IMR-90 (cell line): ENCODE measurements at regions not wholly inside any gene's neighbourhood (a gene's known extent, or its start where the extent isn't known, plus 50 kb on each side); places are given as distances from the start of the nearest gene placed in this dataset.

Source experiments
- ATAC-seq: fragments of 200-7000 bp; cut with Tn5 transposase; 2 replicates; pipeline ENCODE4 v1.9.1; 2020; ENCODE audit warnings: low read depth, mild to moderate bottlenecking, moderate library complexity
- BruUV-seq: library from RNA; stranded (reverse); fragments of 400-500 nt; replicated peaks from 2 replicates; lab custom pipeline; 2021; lab: Mats Ljungman, UMichigan
- CTCF ChIA-PET: fragments of 300-600 bp; formaldehyde crosslinking; extraction: SDS; loops from one replicate; lab custom pipeline; 2021; ENCODE audit warnings: antibody characterized with exemption; lab: Yijun Ruan, JAX
- POLR2A ChIA-PET: fragments of 300-600 bp; sonication (Branson Sonifier 250); formaldehyde crosslinking; loops from one replicate; lab custom pipeline; 2022; ENCODE audit warnings: antibody characterized with exemption; ENCODE audit not compliant: unreplicated experiment; lab: Charles Lee
- DNase-seq: peaks from one replicate; pipeline ENCODE4 v3.0.0; 2013
- H2AFZ ChIP-seq: replicated peaks from 2 replicates; pipeline ENCODE3; 2013; ENCODE audit warnings: low read length, mild to moderate bottlenecking; ENCODE audit not compliant: poor library complexity
- H2AK5ac ChIP-seq: 2 replicates; pipeline ENCODE4 v1.6.1; 2013; ENCODE audit warnings: low read depth, low read length, inconsistent platforms
- H2AK9ac ChIP-seq: replicated peaks from 2 replicates; pipeline ENCODE3; 2013; ENCODE audit warnings: mild to moderate bottlenecking, low read depth, low read length, moderate library complexity; ENCODE audit not compliant: poor library complexity
- H2BK120ac ChIP-seq: 2 replicates; pipeline ENCODE4 v1.6.1; 2013; ENCODE audit warnings: low read depth, low read length, inconsistent platforms
- H2BK15ac ChIP-seq: 3 replicates; pipeline ENCODE4 v1.6.1; 2013; ENCODE audit warnings: low read depth, low read length, inconsistent platforms
- H2BK20ac ChIP-seq: 2 replicates; pipeline ENCODE4 v1.6.1; 2013; ENCODE audit warnings: low read depth, mild to moderate bottlenecking, inconsistent platforms, low read length, moderate library complexity
- H2BK5ac ChIP-seq: 2 replicates; pipeline ENCODE4 v1.6.1; 2013; ENCODE audit warnings: mild to moderate bottlenecking, low read depth, low read length, inconsistent platforms; ENCODE audit not compliant: poor library complexity, severe bottlenecking
- H3K14ac ChIP-seq: replicated peaks from 2 replicates; pipeline ENCODE4 v1.6.1; 2013; ENCODE audit warnings: low read depth, low read length, inconsistent platforms
- H3K18ac ChIP-seq: 2 replicates; pipeline ENCODE4 v1.6.1; 2013; ENCODE audit warnings: low read depth, low read length, control low read depth
- H3K23ac ChIP-seq: 2 replicates; pipeline ENCODE4 v1.6.1; 2013; ENCODE audit warnings: low read depth, low read length, inconsistent platforms
- H3K27ac ChIP-seq: 2 replicates; pipeline ENCODE4 v1.5.1; 2013; ENCODE audit warnings: mild to moderate bottlenecking, control low read depth, low read length; ENCODE audit not compliant: insufficient read depth
- H3K27me3 ChIP-seq: 2 replicates; pipeline ENCODE4 v1.6.1; 2013; ENCODE audit warnings: low read length; ENCODE audit not compliant: control insufficient read depth, insufficient read depth
- H3K36me3 ChIP-seq: 2 replicates; pipeline ENCODE4 v1.6.1; 2013; ENCODE audit warnings: low read length, mixed read lengths; ENCODE audit not compliant: control insufficient read depth, insufficient read depth
- H3K4ac ChIP-seq: 2 replicates; pipeline ENCODE4 v1.6.1; 2013; ENCODE audit warnings: low read depth, low read length, inconsistent platforms
- H3K4me1 ChIP-seq: 2 replicates; pipeline ENCODE4 v1.6.1; 2013; ENCODE audit warnings: low read length, mixed read lengths; ENCODE audit not compliant: control insufficient read depth, insufficient read depth
- H3K4me2 ChIP-seq: 2 replicates; pipeline ENCODE4 v1.6.1; 2013; ENCODE audit warnings: low read depth, mild to moderate bottlenecking, control low read depth, low read length, moderate library complexity
- H3K4me3 ChIP-seq: 2 replicates; pipeline ENCODE4 v1.5.1; 2013; ENCODE audit warnings: low read depth, mild to moderate bottlenecking, control low read depth, low read length, moderate library complexity; ENCODE audit not compliant: insufficient read depth
- H3K56ac ChIP-seq: 2 replicates; pipeline ENCODE4 v1.6.1; 2013; ENCODE audit warnings: low read length, inconsistent platforms; ENCODE audit not compliant: insufficient read depth; ENCODE audit errors: extremely low read depth
- H3K79me1 ChIP-seq, 2 experiments: 2 replicates each; pipeline ENCODE4 v1.6.1; 2013; ENCODE audit warnings: low read length in 2 of 2, inconsistent platforms in 1 of 2, low read depth in 1 of 2
- H3K9ac ChIP-seq: 2 replicates; pipeline ENCODE4 v1.6.1; 2013; ENCODE audit warnings: low read depth, low read length, control low read depth
- H3K9me1 ChIP-seq: 2 replicates; pipeline ENCODE4 v1.6.1; 2013; ENCODE audit warnings: low read length, inconsistent platforms; ENCODE audit not compliant: insufficient read depth
- H3K9me3 ChIP-seq: 2 replicates; pipeline ENCODE4 v1.6.1; 2013; ENCODE audit warnings: low read length; ENCODE audit not compliant: control insufficient read depth, insufficient read depth
- H4K20me1 ChIP-seq: 2 replicates; pipeline ENCODE4 v1.6.1; 2013; ENCODE audit warnings: low read length, inconsistent platforms; ENCODE audit not compliant: insufficient read depth
- H4K5ac ChIP-seq: 2 replicates; pipeline ENCODE4 v1.6.1; 2013; ENCODE audit warnings: mild to moderate bottlenecking, low read depth, low read length, control low read depth
- H4K8ac ChIP-seq, 2 experiments: 2 replicates each; pipeline ENCODE4 v1.6.1; 2013; ENCODE audit warnings: low read depth in 2 of 2, low read length in 2 of 2, control low read depth in 1 of 2, inconsistent platforms in 1 of 2
- H4K91ac ChIP-seq: 2 replicates; pipeline ENCODE4 v1.6.1; 2013; ENCODE audit warnings: low read depth, low read length, inconsistent platforms; ENCODE audit not compliant: insufficient read depth
- BHLHE40 ChIP-seq: fragments of 150-350 bp; IDR thresholded peaks from 2 replicates; pipeline ENCODE4 v1.6.1; 2016; ENCODE audit warnings: mild to moderate bottlenecking, low read depth, low read length
- CEBPB ChIP-seq: IDR thresholded peaks from 2 replicates; pipeline ENCODE4 v1.6.1; 2012; ENCODE audit warnings: low read depth, low read length, improper control_type of control experiment
- CHD1 ChIP-seq: IDR thresholded peaks from 2 replicates; pipeline ENCODE4 v1.6.1; 2012; ENCODE audit warnings: low read depth, low read length, improper control_type of control experiment
- ELK1 ChIP-seq: fragments of 150-350 bp; IDR thresholded peaks from 2 replicates; pipeline ENCODE4 v1.6.1; 2016; ENCODE audit warnings: low read depth, mild to moderate bottlenecking, low read length, moderate library complexity, borderline replicate concordance
- FOS ChIP-seq: fragments of 150-350 bp; IDR thresholded peaks from 2 replicates; pipeline ENCODE4 v1.6.1; 2016; ENCODE audit warnings: low read depth, low read length
- MAFK ChIP-seq: IDR thresholded peaks from 2 replicates; pipeline ENCODE4 v1.6.1; 2012; ENCODE audit warnings: low read depth, low read length, improper control_type of control experiment
- MAZ ChIP-seq: IDR thresholded peaks from 2 replicates; pipeline ENCODE4 v1.6.1; 2012; ENCODE audit warnings: low read depth, mild to moderate bottlenecking, low read length, improper control_type of control experiment, moderate library complexity, borderline replicate concordance
- MXI1 ChIP-seq: IDR thresholded peaks from 2 replicates; pipeline ENCODE4 v1.6.1; 2012; ENCODE audit warnings: low read depth, mild to moderate bottlenecking, low read length, moderate library complexity, borderline replicate concordance
- NFE2L2 ChIP-seq: fragments of 150-350 bp; IDR thresholded peaks from 2 replicates; pipeline ENCODE4 v1.6.1; 2016; ENCODE audit warnings: low read depth, mild to moderate bottlenecking, low read length
- POLR2A ChIP-seq: IDR thresholded peaks from 2 replicates; pipeline ENCODE4 v1.6.1; 2012; ENCODE audit warnings: mild to moderate bottlenecking, low read depth, low read length
- RAD21 ChIP-seq: IDR thresholded peaks from 2 replicates; pipeline ENCODE4 v1.6.1; 2012; ENCODE audit warnings: low read length, improper control_type of control experiment
- RCOR1 ChIP-seq: IDR thresholded peaks from 2 replicates; pipeline ENCODE4 v1.6.1; 2012; ENCODE audit warnings: mild to moderate bottlenecking, low read length, improper control_type of control experiment; ENCODE audit not compliant: insufficient replicate concordance
- RFX5 ChIP-seq: IDR thresholded peaks from 2 replicates; pipeline ENCODE4 v1.8.0; 2012; ENCODE audit warnings: low read depth, mild to moderate bottlenecking, low read length, moderate library complexity
- SMC3 ChIP-seq: fragments of 150-350 bp; IDR thresholded peaks from 2 replicates; pipeline ENCODE4 v1.6.1; 2016; ENCODE audit warnings: low read depth, mild to moderate bottlenecking, antibody characterized with exemption, low read length, moderate library complexity
- WGBS, 2 experiments: methylation state at CpG; one replicate each; pipeline versions ENCODE4 v1.1.5 to v1.1.7; 2013; ENCODE audit warnings: missing lambda C conversion rate in 2 of 2; ENCODE audit not compliant: insufficient read length in 1 of 2; ENCODE audit errors: extremely low coverage in 2 of 2; 5-methylcytosine and 5-hydroxymethylcytosine counted together
- dilution Hi-C: fragments of 300-500 bp; cut with HindIII; formaldehyde crosslinking; loops from one replicate; pipeline ENCODE4 v1.14.3; 2018; ENCODE audit warnings: low sequenced_read_pairs; ENCODE audit not compliant: unreplicated experiment
- in situ Hi-C: fragments of 300-500 bp; cut with MboI; formaldehyde crosslinking; loops from 3 replicates; pipeline ENCODE4 v1.14.3; 2019; ENCODE audit warnings: low sequenced_read_pairs, inconsistent platforms, mixed read lengths
- intact Hi-C: fragments of 100-400 bp; cut with micrococcal nuclease; formaldehyde crosslinking; loops from 2 replicates; pipeline ENCODE4 v1.10.0; 2022
- TF ChIP-seq, protein P1 (sequence below): conservative IDR thresholded peaks from 2 replicates; pipeline ENCODE4 v1.5.1; 2012; ENCODE audit warnings: mild to moderate bottlenecking, low read depth, low read length, improper control_type of control experiment
- TF ChIP-seq, protein P2 (sequence below): fragments of 150-350 bp; IDR thresholded peaks from 2 replicates; pipeline ENCODE4 v1.6.1; 2017; ENCODE audit warnings: mild to moderate bottlenecking, antibody characterized with exemption, low read length, low read depth

DNA sequence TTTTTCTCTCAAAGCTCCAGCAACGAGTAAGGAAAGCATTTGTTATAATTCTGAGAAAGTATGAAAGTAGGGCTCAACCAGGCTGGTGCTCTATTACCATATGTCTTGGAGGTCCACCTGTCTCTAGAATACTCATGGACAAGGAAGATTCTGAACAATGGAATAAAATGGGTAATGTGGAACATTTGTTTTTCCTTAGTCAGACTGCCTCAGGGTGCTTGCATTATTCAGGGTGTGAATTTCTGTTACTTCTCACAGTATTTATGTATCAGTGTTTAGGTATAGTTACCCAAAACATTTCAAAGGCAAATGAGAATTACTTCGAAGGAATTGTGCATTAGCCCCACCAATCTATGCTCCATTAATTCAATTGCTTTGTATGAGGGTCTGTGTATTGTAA is 586.2 kb upstream of the CITED2 start:
- no peak for ATAC-seq
- Histone ChIP-seq H3K9ac (no peak overlapping the region), H3K14ac (no peak overlapping the region), H2BK5ac (no peak overlapping the region), H3K4me2 (no peak overlapping the region), H3K4me1 (peaks cover 3% of the 10 kb centered on the region), H3K36me3 (no peaks in the 10 kb centered on the region), H4K5ac (no peak overlapping the region), H2AFZ (no peak overlapping the region), H2BK120ac (no peak overlapping the region), H3K56ac (no peak overlapping the region), H4K91ac (no peak overlapping the region), H3K4ac (no peak overlapping the region), H3K27me3 (no peaks in the 10 kb centered on the region), H2BK15ac (no peak overlapping the region), H2BK20ac (no peak overlapping the region), H3K9me1 (no peaks in the 10 kb centered on the region), H4K20me1 (no peaks in the 10 kb centered on the region), H3K23ac (no peak overlapping the region), H3K18ac (no peak overlapping the region), H3K27ac (no peak overlapping the region), H2AK5ac (no peak overlapping the region), H2AK9ac (no peak overlapping the region), H3K4me3 (no peak overlapping the region), H3K9me3 (no peaks in the 10 kb centered on the region), H3K79me1 (no peaks in the 10 kb centered on the region), H4K8ac (no peak overlapping the region)
- no TSS peak for BruUV-seq
- POLR2A ChIA-PET, result no interaction called here
- no CpG with 5 or more reads among the region's 2 CpGs for WGBS, 2 experiments
- in situ Hi-C loops, result no loop called here
- intact Hi-C loops, result no loop called here
- DNase-seq, result no peak
- CTCF ChIA-PET, result interaction anchor here (0.6 kb wide), 1 partner anchor 1006 kb away, joined by 3 read pairs; no protein-coding TSS in a partner anchor
- dilution Hi-C loops, result no loop called here
- TF ChIP-seq CHD1 (no peak), RFX5 (no peak), FOS (no peak), MAZ (no peak), BHLHE40 (no peak), ELK1 (no peak), MAFK (no peak), SMC3 (no peak), CEBPB (no peak), RAD21 (no peak), NFE2L2 (no peak), RCOR1 (no peak), MXI1 (no peak), POLR2A (no peak)
- TF ChIP-seq, protein P1, sequence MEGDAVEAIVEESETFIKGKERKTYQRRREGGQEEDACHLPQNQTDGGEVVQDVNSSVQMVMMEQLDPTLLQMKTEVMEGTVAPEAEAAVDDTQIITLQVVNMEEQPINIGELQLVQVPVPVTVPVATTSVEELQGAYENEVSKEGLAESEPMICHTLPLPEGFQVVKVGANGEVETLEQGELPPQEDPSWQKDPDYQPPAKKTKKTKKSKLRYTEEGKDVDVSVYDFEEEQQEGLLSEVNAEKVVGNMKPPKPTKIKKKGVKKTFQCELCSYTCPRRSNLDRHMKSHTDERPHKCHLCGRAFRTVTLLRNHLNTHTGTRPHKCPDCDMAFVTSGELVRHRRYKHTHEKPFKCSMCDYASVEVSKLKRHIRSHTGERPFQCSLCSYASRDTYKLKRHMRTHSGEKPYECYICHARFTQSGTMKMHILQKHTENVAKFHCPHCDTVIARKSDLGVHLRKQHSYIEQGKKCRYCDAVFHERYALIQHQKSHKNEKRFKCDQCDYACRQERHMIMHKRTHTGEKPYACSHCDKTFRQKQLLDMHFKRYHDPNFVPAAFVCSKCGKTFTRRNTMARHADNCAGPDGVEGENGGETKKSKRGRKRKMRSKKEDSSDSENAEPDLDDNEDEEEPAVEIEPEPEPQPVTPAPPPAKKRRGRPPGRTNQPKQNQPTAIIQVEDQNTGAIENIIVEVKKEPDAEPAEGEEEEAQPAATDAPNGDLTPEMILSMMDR, result no peak
- TF ChIP-seq, protein P2, sequence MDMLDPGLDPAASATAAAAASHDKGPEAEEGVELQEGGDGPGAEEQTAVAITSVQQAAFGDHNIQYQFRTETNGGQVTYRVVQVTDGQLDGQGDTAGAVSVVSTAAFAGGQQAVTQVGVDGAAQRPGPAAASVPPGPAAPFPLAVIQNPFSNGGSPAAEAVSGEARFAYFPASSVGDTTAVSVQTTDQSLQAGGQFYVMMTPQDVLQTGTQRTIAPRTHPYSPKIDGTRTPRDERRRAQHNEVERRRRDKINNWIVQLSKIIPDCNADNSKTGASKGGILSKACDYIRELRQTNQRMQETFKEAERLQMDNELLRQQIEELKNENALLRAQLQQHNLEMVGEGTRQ, result no peak
